Upper lobe of left lung (tissue), 6 donors: ENCODE measurements at regions not wholly inside any gene's neighbourhood (a gene's known extent, or its start where the extent isn't known, plus 50 kb on each side); places are given as distances from the start of the nearest gene placed in this dataset.

Source experiments
- ATAC-seq, 2 donors: fragments of 200-7000 bp; cut with Tn5 transposase; one replicate each; pipeline ENCODE4 v1.9.1; 2022; ENCODE audit warnings: mild to moderate bottlenecking in 2 of 2, moderate library complexity in 2 of 2; ENCODE audit not compliant: low FRiP score in 2 of 2
- DNase-seq, 2 donors: peaks; one replicate each; pipeline ENCODE4 v3.0.0-alpha.2; 2019 to 2020
- H3K27ac ChIP-seq, 4 donors: fragments of 200-600 bp; sonication (generic); one replicate each; pipeline ENCODE4 v1.5.1; 2016 to 2019
- H3K27me3 ChIP-seq, 4 donors: fragments of 200-600 bp; sonication (generic); one replicate each; pipeline ENCODE4 v1.5.1; 2017 to 2019
- H3K36me3 ChIP-seq, 4 donors: fragments of 200-600 bp; sonication (generic); one replicate each; pipeline ENCODE4 v1.5.1; 2016 to 2019
- H3K4me1 ChIP-seq, 4 donors: fragments of 200-600 bp; sonication (generic); one replicate each; pipeline ENCODE4 v1.5.1; 2018 to 2019
- H3K4me3 ChIP-seq, 4 donors: fragments of 200-600 bp; sonication (generic); one replicate each; pipeline ENCODE4 v1.5.1; 2017 to 2019; ENCODE audit warnings: mild to moderate bottlenecking in 2 of 4, moderate library complexity in 1 of 4
- H3K9me3 ChIP-seq, 4 donors: fragments of 200-600 bp; sonication (generic); one replicate each; pipeline ENCODE4 v1.5.1; 2018 to 2019
- CTCF ChIP-seq, 6 experiments: fragments of 450-650 bp in 4 of 6; fragments of 200-600 bp in 2 of 6; sonication (generic) in 2 of 6; IDR thresholded peaks; one replicate each; pipeline ENCODE4 v1.5.1; 2016 to 2019; ENCODE audit warnings: antibody characterized with exemption in 6 of 6
- EP300 ChIP-seq, 4 donors: sonication (generic); formaldehyde crosslinking; IDR thresholded peaks; one replicate each; pipeline ENCODE4 v1.5.1; 2017; ENCODE audit warnings: antibody characterized with exemption in 4 of 4, control low read depth in 2 of 4
- POLR2A ChIP-seq, 4 donors: fragments of 450-650 bp; IDR thresholded peaks; one replicate each; pipeline ENCODE4 v1.5.1; 2016 to 2017; ENCODE audit warnings: antibody characterized with exemption in 4 of 4, mild to moderate bottlenecking in 2 of 4
- POLR2AphosphoS5 ChIP-seq, 2 donors: sonication (generic); formaldehyde crosslinking; IDR thresholded peaks; one replicate each; pipeline ENCODE4 v1.5.1; 2017; ENCODE audit warnings: antibody characterized with exemption in 2 of 2
- WGBS, 2 donors: methylation state at CpG; one replicate each; pipeline ENCODE4 v1.1.5; 2017 to 2018; 5-methylcytosine and 5-hydroxymethylcytosine counted together
- donor health status: DM: no; HTN: no; CAD: no; lungs with moderate emphysema.
- donor health status: DM: no; HTN: yes; CAD: no; lungs with severe emphysema.

- H3K4me3 ChIP-seq, result no peak overlapping the region
- ATAC-seq, result no peak
- H3K27ac ChIP-seq, result no peak overlapping the region
- WGBS, 2 donors, result 75 to 78% methylated on average over 3 of the region's 3 CpGs
- no peaks in the 10 kb centered on the region for H3K4me1 ChIP-seq
- TF ChIP-seq POLR2A (IDR thresholded peaks at IDR 0.05) (no peak), EP300 (IDR thresholded peaks at IDR 0.05) (no peak), CTCF (IDR thresholded peaks at IDR 0.05) (no peak), POLR2AphosphoS5 (IDR thresholded peaks at IDR 0.05) (no peak)
- no peaks in the 10 kb centered on the region for H3K36me3 ChIP-seq
- DNase-seq, result no peak
- H3K27me3 ChIP-seq, result no peaks in the 10 kb centered on the region
- no peaks in the 10 kb centered on the region for H3K9me3 ChIP-seq
Measured at GRCh38 chr2:219985017-219985416, 357.6 kb downstream of the SLC4A3 start.

GRCh38 chr2:219987830-219988229, 360.4 kb downstream of the SLC4A3 start:
- Histone ChIP-seq H3K27me3 (no peaks in the 10 kb centered on the region), H3K27ac (no peak overlapping the region), H3K4me1 (no peaks in the 10 kb centered on the region), H3K36me3 (no peaks in the 10 kb centered on the region), H3K9me3 (no peaks in the 10 kb centered on the region), H3K4me3 (no peak overlapping the region)
- DNase-seq, result no peak
- TF ChIP-seq POLR2AphosphoS5 (IDR thresholded peaks at IDR 0.05), result no peak
- no peak for TF ChIP-seq EP300 (IDR thresholded peaks at IDR 0.05)
- no peak for TF ChIP-seq POLR2A (IDR thresholded peaks at IDR 0.05)
- TF ChIP-seq CTCF (IDR thresholded peaks at IDR 0.05), result no peak
- ATAC-seq, result peak in 1 of 2 donors; percentile 86
- 56 to 71% methylated on average over 2 of the region's 2 CpGs for WGBS, 2 donors

- Histone ChIP-seq H3K4me3 (no peak overlapping the region), H3K36me3 (no peaks in the 10 kb centered on the region), H3K9me3 (no peaks in the 10 kb centered on the region), H3K27ac (no peak overlapping the region), H3K27me3 (no peaks in the 10 kb centered on the region), H3K4me1 (no peaks in the 10 kb centered on the region)
- WGBS, 2 donors, result 86 to 89% methylated on average over 7 of the region's 7 CpGs
- TF ChIP-seq CTCF (IDR thresholded peaks at IDR 0.05), result no peak
- no peak for TF ChIP-seq EP300 (IDR thresholded peaks at IDR 0.05)
- no peak for TF ChIP-seq POLR2A (IDR thresholded peaks at IDR 0.05)
- ATAC-seq (no peak), DNase-seq (no peak)
Measured at GRCh38 chr2:219989744-219990143, 362.3 kb downstream of the SLC4A3 start.

- Histone ChIP-seq H3K36me3 (no peaks in the 10 kb centered on the region), H3K9me3 (no peaks in the 10 kb centered on the region), H3K27me3 (no peaks in the 10 kb centered on the region), H3K27ac (no peak overlapping the region), H3K4me3 (no peak overlapping the region), H3K4me1 (no peaks in the 10 kb centered on the region)
- WGBS, 2 donors, result 80 to 83% methylated on average over 2 of the region's 2 CpGs
- TF ChIP-seq POLR2AphosphoS5 (IDR thresholded peaks at IDR 0.05), result no peak
- TF ChIP-seq EP300 (IDR thresholded peaks at IDR 0.05), result no peak
- TF ChIP-seq CTCF (IDR thresholded peaks at IDR 0.05), result no peak
- no peak for TF ChIP-seq POLR2A (IDR thresholded peaks at IDR 0.05)
- DNase-seq (no peak), ATAC-seq (no peak)
Measured at GRCh38 chr2:219991116-219991515, 363.7 kb downstream of the SLC4A3 start.

GRCh38 chr2:219995399-219995798, 368.0 kb downstream of the SLC4A3 start:
- H3K27ac ChIP-seq, result no peak overlapping the region
- H3K9me3 ChIP-seq, result no peaks in the 10 kb centered on the region
- no peaks in the 10 kb centered on the region for H3K36me3 ChIP-seq
- 74 to 76% methylated on average over 5 of the region's 5 CpGs for WGBS, 2 donors
- TF ChIP-seq POLR2A (IDR thresholded peaks at IDR 0.05) (no peak), EP300 (IDR thresholded peaks at IDR 0.05) (no peak), POLR2AphosphoS5 (IDR thresholded peaks at IDR 0.05) (no peak), CTCF (IDR thresholded peaks at IDR 0.05) (no peak)
- no peak overlapping the region for H3K4me3 ChIP-seq
- H3K4me1 ChIP-seq, result no peaks in the 10 kb centered on the region
- no peak for DNase-seq
- no peaks in the 10 kb centered on the region for H3K27me3 ChIP-seq
- no peak for ATAC-seq
